GM12878 (cell line): ENCODE measurements at regions not wholly inside any gene's neighbourhood (a gene's known extent, or its start where the extent isn't known, plus 50 kb on each side); places are given as distances from the start of the nearest gene placed in this dataset.

ENCODE experiments used
- ATAC-seq: fragments of 200-7000 bp; cut with Tn5 transposase; 3 replicates; pipeline ENCODE4 v1.9.1; 2020; ENCODE audit warnings: mild to moderate bottlenecking, moderate library complexity
- BruUV-seq: library from RNA; stranded (reverse); fragments of 400-500 nt; replicated peaks from 2 replicates; lab custom pipeline; 2021; lab: Mats Ljungman, UMichigan
- CTCF ChIA-PET: fragments of 300-600 bp; sonication (Branson Sonifier 250); formaldehyde crosslinking; extraction: SDS; loops from one replicate; lab custom pipeline; 2021; ENCODE audit warnings: inconsistent platforms; lab: Yijun Ruan, JAX
- POLR2A ChIA-PET: fragments of 350-600 bp; formaldehyde crosslinking; extraction: SDS; loops from one replicate; lab custom pipeline; 2021; ENCODE audit warnings: inconsistent platforms; lab: Charles Lee
- RAD21 ChIA-PET: fragments of 300-600 bp; sonication (Branson Sonifier 250); formaldehyde crosslinking; loops from one replicate; lab custom pipeline; 2023; ENCODE audit warnings: antibody characterized with exemption; ENCODE audit not compliant: unreplicated experiment; lab: Charles Lee
- SMC1A ChIA-PET: fragments of 300-600 bp; sonication (Branson Sonifier 250); formaldehyde crosslinking; loops from one replicate; lab custom pipeline; 2023; ENCODE audit not compliant: unreplicated experiment, uncharacterized antibody; lab: Charles Lee
- DNase-seq: peaks from one replicate; pipeline ENCODE4 v3.0.0-alpha.2; 2011; ENCODE audit warnings: low read depth, low spot score
- FAIRE-seq: peaks from 3 replicates; lab custom pipeline; 2011; peaks lifted over from hg19 to GRCh38; lab: Jason Lieb, UNC
- H2AFZ ChIP-seq: 2 replicates; pipeline ENCODE4 v1.6.0; 2011; ENCODE audit warnings: low read depth, low read length, control low read depth; ENCODE audit not compliant: control insufficient read depth
- H3K27ac ChIP-seq: 2 replicates; pipeline ENCODE4 v1.5.1; 2011; ENCODE audit warnings: control low read depth; ENCODE audit not compliant: control insufficient read depth, insufficient read depth
- H3K27me3 ChIP-seq, 2 experiments: replicated peaks in 1 of 2; 2 replicates each; pipeline versions ENCODE4 v1.6.0 to v1.6.1; 2011; ENCODE audit warnings: low read length in 1 of 2; ENCODE audit not compliant: control insufficient read depth in 2 of 2, insufficient read depth in 2 of 2
- H3K36me3 ChIP-seq, 2 experiments: 2 replicates each; pipeline ENCODE4 v1.5.1; 2011; ENCODE audit warnings: low read length in 1 of 2; ENCODE audit not compliant: control insufficient read depth in 2 of 2, insufficient read depth in 2 of 2
- H3K4me1 ChIP-seq: 2 replicates; pipeline ENCODE4 v1.6.1; 2011; ENCODE audit warnings: mild to moderate bottlenecking, low read length, moderate library complexity, mixed read lengths; ENCODE audit not compliant: control insufficient read depth, insufficient read depth
- H3K4me2 ChIP-seq: 2 replicates; pipeline ENCODE4 v1.6.0; 2011; ENCODE audit warnings: control low read depth; ENCODE audit not compliant: control insufficient read depth, insufficient read depth
- H3K4me3 ChIP-seq: fragments of 200-600 bp; sonication (generic); 2 replicates; pipeline ENCODE4 v1.5.1; 2016
- H3K79me2 ChIP-seq: 2 replicates; pipeline ENCODE4 v1.6.0; 2011; ENCODE audit warnings: low read length; ENCODE audit not compliant: control insufficient read depth, insufficient read depth
- H3K9ac ChIP-seq: 2 replicates; pipeline ENCODE4 v1.8.0; 2011; ENCODE audit warnings: low read length, control low read depth, mixed read lengths; ENCODE audit not compliant: control insufficient read depth, insufficient read depth
- H3K9me3 ChIP-seq: replicated peaks from 3 replicates; pipeline ENCODE4 v1.5.1; 2011; ENCODE audit warnings: mild to moderate bottlenecking, low read length; ENCODE audit not compliant: control insufficient read depth, insufficient read depth
- H4K20me1 ChIP-seq: 2 replicates; pipeline ENCODE4 v1.6.0; 2011; ENCODE audit not compliant: control insufficient read depth, insufficient read depth
- GATAD2B ChIP-seq: fragments of 450-650 bp; conservative IDR thresholded peaks from 2 replicates; pipeline ENCODE4 v1.6.1; 2017; ENCODE audit warnings: low read depth, mild to moderate bottlenecking, moderate library complexity
- LARP7 ChIP-seq: fragments of 450-650 bp; IDR thresholded peaks from 2 replicates; pipeline ENCODE4 v1.6.1; 2017; ENCODE audit warnings: mild to moderate bottlenecking
- NRF1 ChIP-seq: conservative IDR thresholded peaks from 2 replicates; pipeline ENCODE4 v1.6.1; 2011; ENCODE audit warnings: mild to moderate bottlenecking, low read depth, low read length, improper control_type of control experiment
- RELA ChIP-seq: fragments of 450-650 bp; IDR thresholded peaks from 2 replicates; pipeline ENCODE4 v1.8.0; 2014; ENCODE audit warnings: borderline replicate concordance; ENCODE audit not compliant: partially characterized antibody
- SREBF1 ChIP-seq: IDR thresholded peaks from 2 replicates; pipeline ENCODE4 v1.6.1; 2012; ENCODE audit warnings: mild to moderate bottlenecking, low read length
- ZBTB40 ChIP-seq: fragments of 450-650 bp; IDR thresholded peaks from 2 replicates; pipeline ENCODE4 v1.6.1; 2016; ENCODE audit warnings: mild to moderate bottlenecking, moderate library complexity, borderline replicate concordance
- ZSCAN29 ChIP-seq: fragments of 450-650 bp; IDR thresholded peaks from 2 replicates; pipeline ENCODE4 v1.6.1; 2017; ENCODE audit warnings: mild to moderate bottlenecking, moderate library complexity
- WGBS: methylation state at CpG from one replicate; pipeline ENCODE4 v1.1.6; 2016; ENCODE audit warnings: low lambda C conversion rate; ENCODE audit not compliant: insufficient replicate concordance, insufficient coverage; ENCODE audit errors: missing lambda C conversion rate; 5-methylcytosine and 5-hydroxymethylcytosine counted together
- in situ Hi-C: fragments of 300-500 bp; cut with MboI; formaldehyde crosslinking; loops from 9 replicates; pipeline ENCODE4 v1.14.3; 2018; ENCODE audit warnings: mixed read lengths
- intact Hi-C: fragments of 100-400 bp; cut with micrococcal nuclease; formaldehyde crosslinking; loops from one replicate; pipeline ENCODE4 v1.14.2; 2022; ENCODE audit not compliant: unreplicated experiment
- TF ChIP-seq, protein P1 (sequence below): IDR thresholded peaks from 2 replicates; pipeline ENCODE4 v1.6.1; 2011; ENCODE audit warnings: mild to moderate bottlenecking, low read depth, low read length, moderate library complexity; ENCODE audit not compliant: insufficient replicate concordance
- TF ChIP-seq, protein P2 (sequence below): IDR thresholded peaks from 2 replicates; pipeline ENCODE4 v1.6.1; 2012; ENCODE audit warnings: low read depth, low read length, improper control_type of control experiment
- TF ChIP-seq, protein P3 (sequence below): fragments of 150-350 bp; IDR thresholded peaks from 2 replicates; pipeline ENCODE4 v1.6.1; 2014; ENCODE audit warnings: mild to moderate bottlenecking, low read depth, low read length

GRCh38 chr1:79790950-79791349 is 784.4 kb upstream of the ADGRL4 start:
- H3K27ac ChIP-seq: no peak overlapping the region
- TF ChIP-seq, protein P1, sequence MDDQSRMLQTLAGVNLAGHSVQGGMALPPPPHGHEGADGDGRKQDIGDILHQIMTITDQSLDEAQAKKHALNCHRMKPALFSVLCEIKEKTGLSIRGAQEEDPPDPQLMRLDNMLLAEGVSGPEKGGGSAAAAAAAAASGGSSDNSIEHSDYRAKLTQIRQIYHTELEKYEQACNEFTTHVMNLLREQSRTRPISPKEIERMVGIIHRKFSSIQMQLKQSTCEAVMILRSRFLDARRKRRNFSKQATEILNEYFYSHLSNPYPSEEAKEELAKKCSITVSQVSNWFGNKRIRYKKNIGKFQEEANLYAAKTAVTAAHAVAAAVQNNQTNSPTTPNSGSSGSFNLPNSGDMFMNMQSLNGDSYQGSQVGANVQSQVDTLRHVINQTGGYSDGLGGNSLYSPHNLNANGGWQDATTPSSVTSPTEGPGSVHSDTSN: no peak
- TF ChIP-seq LARP7 (no peak), GATAD2B (no peak), NRF1 (no peak), RELA (no peak)
- TF ChIP-seq, all 136 proteins: peak for 0
- H3K36me3 ChIP-seq: no peaks in the 10 kb centered on the region
- DNase-seq: no peak
- 0% methylated on average over 1 of the region's 1 CpG for WGBS
- no TSS peak for BruUV-seq
- no peak overlapping the region for H3K9ac ChIP-seq
- no peak overlapping the region for H2AFZ ChIP-seq
- H3K9me3 ChIP-seq: no peaks in the 10 kb centered on the region
- no peaks in the 10 kb centered on the region for H3K27me3 ChIP-seq
- in situ Hi-C loops (no loop called here), intact Hi-C loops (no loop called here)
- H3K4me3 ChIP-seq: no peak overlapping the region
- no peaks in the 10 kb centered on the region for H4K20me1 ChIP-seq
- no peak overlapping the region for H3K4me2 ChIP-seq
- ChIA-PET SMC1A (interaction anchor here (0.7 kb wide), 1 partner anchor 1941 kb away, joined by 3 read pairs; no protein-coding TSS in a partner anchor), RAD21 (no interaction called here), POLR2A (no interaction called here), CTCF (interaction anchor here (1.0 kb wide), 1 partner anchor 18 kb away, joined by 3 read pairs; no protein-coding TSS in a partner anchor)
- H3K79me2 ChIP-seq: no peaks in the 10 kb centered on the region
- FAIRE-seq: no peak
- no peaks in the 10 kb centered on the region for H3K4me1 ChIP-seq
- no peak for ATAC-seq

DNA sequence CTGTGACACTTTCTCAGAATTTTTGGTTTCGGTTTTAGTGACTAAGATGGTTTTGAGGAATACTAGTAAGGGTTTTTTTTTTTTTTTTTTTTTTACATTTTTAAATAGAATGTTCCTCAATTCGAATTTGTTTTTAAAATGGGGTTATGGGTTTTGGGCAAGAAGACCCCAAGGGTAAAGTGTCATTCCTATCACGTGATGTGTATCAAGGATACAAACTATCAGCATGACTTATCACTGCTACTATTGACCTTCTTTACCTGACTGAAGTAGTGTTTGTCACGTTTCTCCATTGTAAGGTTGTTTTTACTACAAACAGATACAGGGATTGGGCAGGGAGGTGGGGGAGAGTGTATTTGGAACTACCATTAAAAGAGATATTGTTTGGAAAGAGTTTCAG is 781.1 kb upstream of the ADGRL4 start:
- RAD21 ChIA-PET: no interaction called here
- no peaks in the 10 kb centered on the region for H3K79me2 ChIP-seq
- no peak overlapping the region for H3K4me3 ChIP-seq
- no peaks in the 10 kb centered on the region for H4K20me1 ChIP-seq
- intact Hi-C loops (no loop called here), in situ Hi-C loops (no loop called here)
- DNase-seq (no peak), ATAC-seq (no peak), FAIRE-seq (no peak)
- BruUV-seq: no TSS peak
- no peaks in the 10 kb centered on the region for H3K36me3 ChIP-seq
- H3K9ac ChIP-seq: no peak overlapping the region
- CTCF ChIA-PET: no interaction called here
- H3K27ac ChIP-seq: no peak overlapping the region
- SMC1A ChIA-PET: no interaction called here
- no peaks in the 10 kb centered on the region for H3K4me1 ChIP-seq
- no peaks in the 10 kb centered on the region; a peak in 1 of 4 replicates for H3K27me3 ChIP-seq
- H2AFZ ChIP-seq: no peak overlapping the region
- no peak overlapping the region for H3K4me2 ChIP-seq
- H3K9me3 ChIP-seq: no peaks in the 10 kb centered on the region
- 18% methylated on average over 4 of the region's 4 CpGs for WGBS
- POLR2A ChIA-PET: no interaction called here
- TF ChIP-seq, protein P2, sequence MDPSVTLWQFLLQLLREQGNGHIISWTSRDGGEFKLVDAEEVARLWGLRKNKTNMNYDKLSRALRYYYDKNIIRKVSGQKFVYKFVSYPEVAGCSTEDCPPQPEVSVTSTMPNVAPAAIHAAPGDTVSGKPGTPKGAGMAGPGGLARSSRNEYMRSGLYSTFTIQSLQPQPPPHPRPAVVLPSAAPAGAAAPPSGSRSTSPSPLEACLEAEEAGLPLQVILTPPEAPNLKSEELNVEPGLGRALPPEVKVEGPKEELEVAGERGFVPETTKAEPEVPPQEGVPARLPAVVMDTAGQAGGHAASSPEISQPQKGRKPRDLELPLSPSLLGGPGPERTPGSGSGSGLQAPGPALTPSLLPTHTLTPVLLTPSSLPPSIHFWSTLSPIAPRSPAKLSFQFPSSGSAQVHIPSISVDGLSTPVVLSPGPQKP: no peak
- TF ChIP-seq ZSCAN29: no peak
- no peak for TF ChIP-seq SREBF1
- TF ChIP-seq ZBTB40: no peak
- TF ChIP-seq, protein P3, sequence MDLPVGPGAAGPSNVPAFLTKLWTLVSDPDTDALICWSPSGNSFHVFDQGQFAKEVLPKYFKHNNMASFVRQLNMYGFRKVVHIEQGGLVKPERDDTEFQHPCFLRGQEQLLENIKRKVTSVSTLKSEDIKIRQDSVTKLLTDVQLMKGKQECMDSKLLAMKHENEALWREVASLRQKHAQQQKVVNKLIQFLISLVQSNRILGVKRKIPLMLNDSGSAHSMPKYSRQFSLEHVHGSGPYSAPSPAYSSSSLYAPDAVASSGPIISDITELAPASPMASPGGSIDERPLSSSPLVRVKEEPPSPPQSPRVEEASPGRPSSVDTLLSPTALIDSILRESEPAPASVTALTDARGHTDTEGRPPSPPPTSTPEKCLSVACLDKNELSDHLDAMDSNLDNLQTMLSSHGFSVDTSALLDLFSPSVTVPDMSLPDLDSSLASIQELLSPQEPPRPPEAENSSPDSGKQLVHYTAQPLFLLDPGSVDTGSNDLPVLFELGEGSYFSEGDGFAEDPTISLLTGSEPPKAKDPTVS: no peak
